BE2C (cell line): ENCODE measurements at regions not wholly inside any gene's neighbourhood (a gene's known extent, or its start where the extent isn't known, plus 50 kb on each side); places are given as distances from the start of the nearest gene placed in this dataset.

Experiments
- DNase-seq: peaks from one replicate; pipeline ENCODE4 v3.0.0-alpha.2; 2020
- H3K27me3 ChIP-seq: fragments of 250-450 bp; sonication (Bioruptor Pico); 2 replicates; pipeline ENCODE4 v1.5.1; 2020; ENCODE audit warnings: mild to moderate bottlenecking
- H3K36me3 ChIP-seq: fragments of 250-450 bp; sonication (Bioruptor Pico); 2 replicates; pipeline ENCODE4 v1.5.1; 2020; ENCODE audit warnings: mild to moderate bottlenecking
- H3K4me1 ChIP-seq: fragments of 250-450 bp; sonication (Bioruptor Pico); 2 replicates; pipeline ENCODE4 v1.5.1; 2020
- H3K4me3 ChIP-seq: 2 replicates; pipeline ENCODE4 v1.5.1; 2011; ENCODE audit warnings: low read depth, low read length
- H3K9me3 ChIP-seq: fragments of 250-450 bp; sonication (Bioruptor Pico); 2 replicates; pipeline ENCODE4 v1.5.1; 2020
- CTCF ChIP-seq: IDR thresholded peaks from 2 replicates; pipeline ENCODE4 v1.5.1; 2012; ENCODE audit warnings: mild to moderate bottlenecking, low read depth, low read length

GRCh38 chr5:171568389-171568788 lies 148.9 kb downstream of the FGF18 start:
- H3K27me3 ChIP-seq: no peaks in the 10 kb centered on the region; the same call in 1 of the 2 replicates
- no peaks in the 10 kb centered on the region for H3K36me3 ChIP-seq
- no peak for TF ChIP-seq CTCF
- no peak for DNase-seq
- no peaks in the 10 kb centered on the region for H3K9me3 ChIP-seq
- H3K4me3 ChIP-seq: no peak overlapping the region
- no peaks in the 10 kb centered on the region for H3K4me1 ChIP-seq

- DNase-seq: no peak
- no peaks in the 10 kb centered on the region for H3K36me3 ChIP-seq
- H3K9me3 ChIP-seq: no peaks in the 10 kb centered on the region
- no peaks in the 10 kb centered on the region; the same call in 1 of the 2 replicates for H3K27me3 ChIP-seq
- no peak overlapping the region for H3K4me3 ChIP-seq
- TF ChIP-seq CTCF: no peak
- H3K4me1 ChIP-seq: no peaks in the 10 kb centered on the region
These were observed 149.7 kb downstream of the FGF18 start for GRCh38 chr5:171569065-171569712.

GRCh38 chr5:171570244-171570825 lies 150.9 kb downstream of the FGF18 start:
- Histone ChIP-seq H3K27me3 (no peaks in the 10 kb centered on the region; the same call in 1 of the 2 replicates), H3K4me1 (no peaks in the 10 kb centered on the region), H3K36me3 (no peaks in the 10 kb centered on the region), H3K4me3 (no peak overlapping the region), H3K9me3 (no peaks in the 10 kb centered on the region)
- no peak for DNase-seq
- no peak for TF ChIP-seq CTCF

- no peak for DNase-seq
- Histone ChIP-seq H3K27me3 (no peaks in the 10 kb centered on the region; the same call in 1 of the 2 replicates), H3K4me1 (no peaks in the 10 kb centered on the region), H3K9me3 (no peaks in the 10 kb centered on the region), H3K4me3 (no peak overlapping the region), H3K36me3 (no peaks in the 10 kb centered on the region)
- TF ChIP-seq CTCF: no peak
These were observed 152.2 kb downstream of the FGF18 start for GRCh38 chr5:171571663-171572062.

GRCh38 chr5:171573021-171573420 lies 153.6 kb downstream of the FGF18 start:
- no peaks in the 10 kb centered on the region for H3K4me1 ChIP-seq
- no peak for DNase-seq
- no peaks in the 10 kb centered on the region; the same call in 1 of the 2 replicates for H3K27me3 ChIP-seq
- H3K36me3 ChIP-seq: no peaks in the 10 kb centered on the region
- no peak for TF ChIP-seq CTCF
- H3K4me3 ChIP-seq: no peak overlapping the region
- H3K9me3 ChIP-seq: no peaks in the 10 kb centered on the region
